OCI-LY7 (cell line): ENCODE measurements at regions not wholly inside any gene's neighbourhood (a gene's known extent, or its start where the extent isn't known, plus 50 kb on each side); places are given as distances from the start of the nearest gene placed in this dataset.
"Not testable (repeated sequence)": the region's sequence is repeated elsewhere in the genome, so short reads cannot be mapped to it uniquely, and the experiment has no call there.

Source experiments
- BruUV-seq: library from RNA; stranded (reverse); fragments of 400-500 nt; replicated peaks from 2 replicates; lab custom pipeline; 2021; lab: Mats Ljungman, UMichigan
- CTCF ChIA-PET: fragments of 300-600 bp; sonication (Branson Sonifier 250); formaldehyde crosslinking; loops from one replicate; lab custom pipeline; 2022; ENCODE audit warnings: antibody characterized with exemption; ENCODE audit not compliant: unreplicated experiment; lab: Charles Lee
- POLR2A ChIA-PET: fragments of 300-600 bp; sonication (Branson Sonifier 250); formaldehyde crosslinking; loops from one replicate; lab custom pipeline; 2022; ENCODE audit warnings: antibody characterized with exemption; lab: Charles Lee
- DNase-seq: peaks from one replicate; pipeline ENCODE4 v3.0.0-alpha.2; 2015; ENCODE audit warnings: low spot score
- H2AFZ ChIP-seq: fragments of 200-600 bp; sonication (generic), shearing (Covaris generic); 2 replicates; pipeline ENCODE4 v1.6.1; 2014; ENCODE audit warnings: mild to moderate bottlenecking, antibody characterized with exemption, low read length, moderate library complexity
- H3K27ac ChIP-seq: fragments of 200-600 bp; sonication (generic); 2 replicates; pipeline ENCODE4 v1.5.1; 2014; ENCODE audit warnings: mixed run types, low read depth, mild to moderate bottlenecking, moderate library complexity, low read length, inconsistent platforms; ENCODE audit not compliant: poor library complexity, severe bottlenecking
- H3K36me3 ChIP-seq: fragments of 200-600 bp; sonication (generic); 2 replicates; pipeline ENCODE4 v1.6.1; 2014; ENCODE audit warnings: mild to moderate bottlenecking, antibody characterized with exemption, low read length, moderate library complexity, mixed read lengths; ENCODE audit not compliant: insufficient read depth
- H3K4me1 ChIP-seq: fragments of 200-600 bp; sonication (generic); 2 replicates; pipeline ENCODE4 v1.5.1; 2014; ENCODE audit warnings: mild to moderate bottlenecking, low read length; ENCODE audit not compliant: insufficient read depth, poor library complexity, severe bottlenecking
- H3K4me2 ChIP-seq: fragments of 200-600 bp; sonication (generic); 2 replicates; pipeline ENCODE4 v1.6.1; 2014; ENCODE audit warnings: mild to moderate bottlenecking, low read length
- H3K4me3 ChIP-seq: fragments of 200-600 bp; sonication (generic); 2 replicates; pipeline ENCODE4 v1.5.1; 2014; ENCODE audit warnings: mild to moderate bottlenecking, low read depth, low read length; ENCODE audit not compliant: poor library complexity, severe bottlenecking
- H3K79me2 ChIP-seq: fragments of 200-600 bp; sonication (generic); 2 replicates; pipeline ENCODE4 v1.6.1; 2016; ENCODE audit warnings: low read depth, mild to moderate bottlenecking, low read length, moderate library complexity, mixed read lengths; ENCODE audit not compliant: insufficient read depth
- H3K9me2 ChIP-seq: fragments of 200-600 bp; sonication (generic); 2 replicates; pipeline ENCODE4 v1.6.1; 2016; ENCODE audit warnings: mild to moderate bottlenecking, low read length, mixed read lengths; ENCODE audit not compliant: insufficient read depth
- H3K9me3 ChIP-seq: fragments of 200-600 bp; sonication (generic); 2 replicates; pipeline ENCODE4 v1.6.1; 2014; ENCODE audit warnings: mild to moderate bottlenecking, mixed run types, low read length, mixed read lengths
- H4K20me1 ChIP-seq: fragments of 200-600 bp; sonication (generic); 2 replicates; pipeline ENCODE4 v1.6.1; 2014; ENCODE audit warnings: mild to moderate bottlenecking, antibody characterized with exemption, low read length, moderate library complexity, mixed read lengths; ENCODE audit not compliant: insufficient read depth
- EZH2phosphoT487 ChIP-seq: fragments of 200-600 bp; sonication (generic); IDR thresholded peaks from 2 replicates; pipeline ENCODE4 v1.6.1; 2018; ENCODE audit warnings: low read depth, borderline replicate concordance, mild to moderate bottlenecking, mixed run types, antibody characterized with exemption, low read length, moderate library complexity, mixed read lengths
- intact Hi-C: fragments of 100-400 bp; cut with micrococcal nuclease; formaldehyde crosslinking; loops from one replicate; pipeline ENCODE4 v1.10.0; 2022; ENCODE audit not compliant: unreplicated experiment
- TF ChIP-seq, protein P1 (sequence below): fragments of 200-600 bp; sonication (generic); conservative IDR thresholded peaks from 2 replicates; pipeline ENCODE4 v1.5.1; 2014; ENCODE audit warnings: mild to moderate bottlenecking, antibody characterized with exemption, low read length, moderate library complexity, mixed read lengths

DNA sequence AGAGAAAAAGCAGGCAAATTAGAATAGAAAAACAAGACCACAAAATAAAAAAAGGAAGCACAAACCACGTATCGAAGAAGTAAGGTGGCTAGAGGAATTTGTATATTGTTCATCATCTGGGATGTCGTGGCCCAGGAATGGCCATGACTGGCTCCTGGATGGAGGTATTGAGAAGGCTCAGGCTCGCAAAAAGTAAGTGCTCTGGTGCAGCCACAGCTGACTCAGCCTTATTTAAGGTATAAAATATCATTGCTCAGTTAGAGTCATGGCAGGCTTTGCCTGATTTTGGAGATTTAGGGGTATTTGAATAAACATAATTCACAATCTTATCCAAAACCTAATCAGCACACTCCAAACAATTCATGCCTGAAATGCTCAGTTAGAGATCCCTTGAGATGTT lies 78.4 kb upstream of the FANCL start:
- intact Hi-C loops: no loop called here
- Histone ChIP-seq H3K4me2 (no peak overlapping the region), H3K4me1 (no peaks in the 10 kb centered on the region), H3K4me3 (no peak overlapping the region), H3K79me2 (no peaks in the 10 kb centered on the region), H3K9me3 (no peaks in the 10 kb centered on the region), H3K36me3 (no peaks in the 10 kb centered on the region), H4K20me1 (no peaks in the 10 kb centered on the region), H3K27ac (no peak overlapping the region), H3K9me2 (no peaks in the 10 kb centered on the region), H2AFZ (no peak overlapping the region)
- no peak for DNase-seq
- no TSS peak for BruUV-seq
- ChIA-PET CTCF (no interaction called here), POLR2A (no interaction called here)
- TF ChIP-seq EZH2phosphoT487: no peak
- TF ChIP-seq, protein P1, sequence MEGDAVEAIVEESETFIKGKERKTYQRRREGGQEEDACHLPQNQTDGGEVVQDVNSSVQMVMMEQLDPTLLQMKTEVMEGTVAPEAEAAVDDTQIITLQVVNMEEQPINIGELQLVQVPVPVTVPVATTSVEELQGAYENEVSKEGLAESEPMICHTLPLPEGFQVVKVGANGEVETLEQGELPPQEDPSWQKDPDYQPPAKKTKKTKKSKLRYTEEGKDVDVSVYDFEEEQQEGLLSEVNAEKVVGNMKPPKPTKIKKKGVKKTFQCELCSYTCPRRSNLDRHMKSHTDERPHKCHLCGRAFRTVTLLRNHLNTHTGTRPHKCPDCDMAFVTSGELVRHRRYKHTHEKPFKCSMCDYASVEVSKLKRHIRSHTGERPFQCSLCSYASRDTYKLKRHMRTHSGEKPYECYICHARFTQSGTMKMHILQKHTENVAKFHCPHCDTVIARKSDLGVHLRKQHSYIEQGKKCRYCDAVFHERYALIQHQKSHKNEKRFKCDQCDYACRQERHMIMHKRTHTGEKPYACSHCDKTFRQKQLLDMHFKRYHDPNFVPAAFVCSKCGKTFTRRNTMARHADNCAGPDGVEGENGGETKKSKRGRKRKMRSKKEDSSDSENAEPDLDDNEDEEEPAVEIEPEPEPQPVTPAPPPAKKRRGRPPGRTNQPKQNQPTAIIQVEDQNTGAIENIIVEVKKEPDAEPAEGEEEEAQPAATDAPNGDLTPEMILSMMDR: no peak

DNA sequence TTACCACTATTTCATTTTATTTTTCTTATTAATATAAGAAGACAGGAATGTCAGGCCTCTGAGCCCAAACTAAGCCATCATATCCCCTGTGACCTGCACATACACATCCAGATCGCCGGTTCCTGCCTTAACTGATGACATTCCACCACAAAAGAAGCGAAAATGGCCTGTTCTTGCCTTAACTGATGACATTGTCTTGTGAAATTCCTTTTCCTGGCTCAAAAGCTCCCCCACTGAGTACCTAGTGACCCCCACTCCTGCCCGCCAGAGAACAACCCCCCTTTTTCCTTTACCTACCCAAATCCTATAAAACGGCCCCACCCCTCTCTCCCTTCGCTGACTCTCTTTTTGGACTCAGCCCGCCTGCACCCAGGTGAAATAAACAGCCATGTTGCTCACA lies 77.8 kb upstream of the FANCL start:
- H3K9me3 ChIP-seq, CTCF ChIA-PET, H3K4me3 ChIP-seq, POLR2A ChIA-PET, H3K36me3 ChIP-seq, H3K79me2 ChIP-seq, H4K20me1 ChIP-seq, H3K27ac ChIP-seq, DNase-seq, BruUV-seq, intact Hi-C loops, H3K9me2 ChIP-seq, H3K4me2 ChIP-seq, H2AFZ ChIP-seq, H3K4me1 ChIP-seq: not testable (repeated sequence)

DNA sequence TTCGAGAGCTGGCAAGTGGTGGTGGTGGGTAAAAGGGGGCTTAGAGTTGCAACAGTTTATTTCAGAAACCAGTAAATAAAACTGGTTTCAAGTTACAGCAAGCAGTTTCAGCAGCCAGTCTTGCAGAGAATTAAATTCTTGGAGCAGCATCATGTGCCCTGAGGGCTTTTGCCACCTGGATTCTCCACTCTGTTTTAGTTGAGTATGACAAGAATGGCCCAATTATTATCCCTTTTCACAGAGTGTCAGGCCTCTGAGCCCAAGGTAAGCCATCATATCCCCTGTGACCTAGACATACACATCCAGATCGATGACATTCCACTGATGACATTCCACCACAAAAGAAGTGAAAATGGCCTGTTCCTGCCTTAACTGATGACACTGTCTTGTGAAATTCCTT lies 72.8 kb upstream of the FANCL start:
- H3K36me3 ChIP-seq: no peaks in the 10 kb centered on the region
- intact Hi-C loops: no loop called here
- ChIA-PET CTCF (no interaction called here), POLR2A (no interaction called here)
- H3K79me2 ChIP-seq: no peaks in the 10 kb centered on the region
- H3K4me2 ChIP-seq: no peak overlapping the region
- H3K4me1 ChIP-seq: no peaks in the 10 kb centered on the region
- no peak overlapping the region for H3K4me3 ChIP-seq
- no peaks in the 10 kb centered on the region for H3K9me2 ChIP-seq
- DNase-seq: no peak
- no peak overlapping the region for H2AFZ ChIP-seq
- TF ChIP-seq EZH2phosphoT487: no peak
- TF ChIP-seq, protein P1: no peak
- no peak overlapping the region for H3K27ac ChIP-seq
- H4K20me1 ChIP-seq: no peaks in the 10 kb centered on the region
- BruUV-seq: no TSS peak
- no peaks in the 10 kb centered on the region for H3K9me3 ChIP-seq
